ENCODE measurements at regions not wholly inside any gene's neighbourhood (a gene's known extent, or its start where the extent isn't known, plus 50 kb on each side); places are given as distances from the start of the nearest gene placed in this dataset.

DNA sequence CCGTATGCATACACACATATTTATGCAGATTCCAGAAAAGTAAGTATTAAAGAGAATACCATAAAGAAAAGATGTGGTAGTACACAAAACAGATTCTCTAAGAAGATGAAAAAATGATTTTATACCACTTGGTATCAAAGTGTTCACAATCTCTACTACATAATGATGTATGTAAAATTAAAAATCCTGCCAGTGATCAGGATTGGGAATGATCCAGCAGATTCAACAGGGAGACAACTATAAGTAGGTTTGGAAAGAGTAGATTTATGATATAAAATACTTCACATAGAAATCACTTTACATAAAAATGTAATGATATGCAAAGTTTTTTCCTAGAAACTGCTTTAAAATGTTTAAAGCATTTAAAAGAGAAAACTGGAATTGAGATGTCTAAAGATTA, 447.0 kb downstream of the CNTNAP4 start:
- no peak for DNase-seq (ENCODE audit: low spot score)

DNA sequence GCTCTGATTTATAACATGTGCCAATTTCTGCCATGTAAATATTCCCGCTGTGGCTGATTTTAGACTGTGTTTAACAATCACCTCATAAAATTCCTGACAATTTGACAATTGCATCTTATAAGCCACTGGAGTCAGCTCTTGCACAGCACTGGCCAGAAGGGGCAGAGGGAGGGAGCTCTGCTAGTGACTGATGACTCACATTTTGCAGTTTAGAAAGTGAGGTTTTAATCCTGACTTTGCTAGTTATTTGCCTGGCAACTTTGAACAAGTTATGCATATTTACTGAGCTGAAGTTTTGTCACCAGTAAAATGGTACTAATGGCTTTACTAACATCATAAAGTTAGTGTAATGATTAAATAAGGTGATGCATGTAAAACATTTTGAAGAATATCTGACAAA, 452.3 kb downstream of the CNTNAP4 start:
- DNase-seq (ENCODE audit: low spot score), result peak; percentile 16

GRCh38 chr16:76732894-76733293, 455.7 kb downstream of the CNTNAP4 start:
- DNase-seq (ENCODE audit: low spot score), result no peak

DNA sequence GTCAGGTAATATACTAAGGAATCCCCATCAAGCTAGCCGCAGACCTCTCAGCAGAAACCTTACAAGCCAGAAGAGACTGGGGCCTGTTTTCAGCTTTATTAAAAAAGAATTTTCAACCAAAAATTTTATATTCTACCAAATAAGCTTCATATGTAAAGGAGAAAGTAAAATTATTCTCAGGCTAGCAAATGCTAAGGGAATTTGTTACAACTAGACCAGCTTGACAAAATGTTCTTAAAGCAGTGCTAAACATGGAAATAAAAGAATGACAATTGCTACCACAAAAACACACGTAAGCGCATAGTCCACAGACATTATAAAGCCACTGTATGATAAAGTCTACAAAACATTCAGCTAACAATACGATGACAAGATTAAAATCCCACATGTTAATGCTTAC, 449.4 kb upstream of the MON1B start:
- DNase-seq (ENCODE audit: low spot score), result no peak

- peak; percentile 10 for DNase-seq (ENCODE audit: low spot score)
Observed at GRCh38 chr16:76748461-76749348, 442.3 kb upstream of the MON1B start.

DNA sequence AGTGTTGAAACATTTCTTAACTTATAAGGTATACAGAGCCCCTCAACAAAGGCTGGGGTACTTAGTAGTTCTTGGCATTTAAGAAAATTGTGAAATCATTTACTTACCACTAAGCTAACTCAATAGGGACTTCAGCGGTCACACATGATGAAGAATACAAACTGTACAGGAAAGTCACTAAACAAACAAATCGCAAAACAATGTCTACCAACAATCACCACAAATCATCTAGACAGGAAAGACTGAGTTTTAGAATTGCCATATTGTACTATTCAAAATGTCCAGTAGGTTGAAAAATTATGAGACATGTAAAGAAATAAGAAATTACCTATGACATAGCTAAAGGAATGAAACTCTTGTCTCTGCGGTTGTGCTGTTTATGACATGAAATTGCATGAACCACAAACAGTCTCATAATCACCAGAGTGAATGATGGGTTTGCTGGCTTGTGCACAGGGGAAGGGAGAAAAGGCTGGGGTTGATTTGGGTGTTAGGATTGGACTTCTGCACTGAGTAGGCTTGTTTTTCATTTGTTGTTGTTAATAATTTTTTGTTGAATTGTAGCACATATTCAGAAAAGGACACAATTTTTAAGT, 441.1 kb upstream of the MON1B start:
- peak; percentile 4 for DNase-seq (ENCODE audit: low spot score)

DNA sequence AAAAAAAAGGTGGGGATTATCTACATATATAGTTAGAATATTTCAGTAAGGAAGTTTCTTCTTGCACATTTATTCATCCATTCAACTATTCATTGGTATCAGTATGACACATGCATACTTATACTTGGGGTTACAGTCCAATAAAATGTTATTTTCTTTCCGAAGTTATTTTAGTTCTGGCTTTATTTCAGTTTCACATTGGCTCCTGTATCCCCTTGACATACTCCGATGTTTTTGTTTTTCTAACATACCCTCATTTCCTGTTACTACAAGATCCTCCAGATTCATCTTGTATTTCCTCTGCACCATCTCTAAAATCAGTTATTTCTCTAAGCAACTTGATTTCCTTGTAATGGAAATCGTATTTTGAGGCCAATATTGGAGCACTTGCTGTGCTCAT, 435.5 kb upstream of the MON1B start:
- DNase-seq (ENCODE audit: low spot score), result no peak

- peak; percentile 4 for DNase-seq (ENCODE audit: low spot score)
Observed at GRCh38 chr16:76756423-76756822, 434.6 kb upstream of the MON1B start.

- no peak for DNase-seq (ENCODE audit: low spot score)
Observed at GRCh38 chr16:76756951-76757350, 434.0 kb upstream of the MON1B start.

DNA sequence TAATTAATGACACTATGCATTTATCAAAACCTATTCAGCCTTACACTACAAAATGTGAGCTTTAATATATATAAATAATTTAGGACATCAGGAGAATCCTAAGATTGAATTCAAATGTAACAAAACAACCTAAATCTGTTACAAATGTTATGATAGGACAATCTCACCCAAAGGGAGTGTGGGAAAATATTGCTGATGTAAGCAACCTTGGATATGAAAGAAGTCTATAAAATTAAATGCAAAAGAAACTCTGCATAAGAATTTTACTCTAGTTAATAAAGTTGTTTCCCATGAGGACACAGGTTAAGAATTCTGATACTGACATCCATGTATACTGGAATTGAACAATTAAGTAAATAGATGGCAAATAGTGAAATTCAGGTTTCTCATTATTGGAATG, 424.5 kb upstream of the MON1B start:
- no peak for DNase-seq (ENCODE audit: low spot score)

DNA sequence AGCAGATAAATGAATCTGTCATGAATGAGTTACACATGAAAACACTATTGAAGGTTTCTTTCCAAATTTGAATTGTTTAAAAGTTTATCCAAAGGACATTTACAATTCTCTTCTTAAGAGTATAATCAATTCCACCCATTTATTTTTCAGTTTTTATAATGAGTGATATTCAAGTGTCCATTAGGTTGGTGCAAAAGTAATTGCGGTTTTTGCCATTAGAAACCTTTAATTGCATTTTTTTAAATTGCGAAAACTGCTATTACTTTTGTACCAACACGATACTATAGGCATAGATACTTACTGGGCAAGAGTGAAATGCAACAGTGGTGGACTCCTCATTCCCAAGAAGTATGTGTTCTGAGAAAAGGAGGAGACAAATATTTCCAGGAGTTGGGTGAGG, 422.7 kb upstream of the MON1B start:
- DNase-seq (ENCODE audit: low spot score), result no peak

DNA sequence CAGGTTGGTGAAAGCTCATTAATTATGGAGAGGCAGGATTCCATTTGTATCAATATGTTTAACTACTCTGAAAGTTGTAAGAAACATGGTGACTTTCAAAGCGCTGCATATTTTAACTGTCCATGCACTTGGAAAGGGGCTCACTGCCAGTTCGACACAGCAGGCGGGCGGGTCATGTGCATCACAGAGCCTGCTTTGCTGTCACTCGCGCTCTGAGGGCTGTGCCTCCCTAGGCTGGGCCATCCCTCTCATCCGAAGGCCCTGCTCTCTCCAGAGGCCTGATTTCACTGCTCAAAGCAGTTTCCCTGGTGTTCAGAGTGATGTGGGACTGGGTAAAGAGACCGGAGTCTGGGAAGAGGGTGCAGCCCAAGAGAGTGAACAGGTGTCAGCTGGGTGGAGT, 422.0 kb upstream of the MON1B start:
- DNase-seq (ENCODE audit: low spot score), result no peak

GRCh38 chr16:76771216-76771615, 419.8 kb upstream of the MON1B start:
- no peak for DNase-seq (ENCODE audit: low spot score)

- DNase-seq (ENCODE audit: low spot score), result no peak
Observed at GRCh38 chr16:76777721-76778465, 413.1 kb upstream of the MON1B start.

DNA sequence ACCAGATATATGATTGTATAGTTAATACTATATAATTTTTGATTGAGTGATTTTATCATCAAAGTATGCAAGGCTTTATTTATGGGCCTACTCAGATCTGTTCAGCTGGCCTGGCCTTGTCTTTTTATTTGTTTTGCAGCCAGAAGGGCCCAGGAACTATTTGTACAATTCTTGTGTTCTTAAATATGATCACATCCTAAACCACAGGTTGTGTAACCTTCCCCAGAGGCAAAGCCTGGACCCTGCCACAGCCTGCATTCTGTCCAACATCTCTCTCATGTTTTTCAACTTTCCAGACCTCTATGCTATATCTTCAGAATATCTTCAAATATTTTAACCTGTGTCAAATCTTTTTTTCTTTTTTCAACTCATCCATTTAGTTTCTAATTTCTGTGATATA, 410.4 kb upstream of the MON1B start:
- peak; percentile 13 for DNase-seq (ENCODE audit: low spot score)

- no peak for DNase-seq (ENCODE audit: low spot score)
Observed at GRCh38 chr16:76784530-76784929, 406.5 kb upstream of the MON1B start.

- DNase-seq (ENCODE audit: low spot score), result no peak
Observed at GRCh38 chr16:76787394-76787793, 403.6 kb upstream of the MON1B start.

DNA sequence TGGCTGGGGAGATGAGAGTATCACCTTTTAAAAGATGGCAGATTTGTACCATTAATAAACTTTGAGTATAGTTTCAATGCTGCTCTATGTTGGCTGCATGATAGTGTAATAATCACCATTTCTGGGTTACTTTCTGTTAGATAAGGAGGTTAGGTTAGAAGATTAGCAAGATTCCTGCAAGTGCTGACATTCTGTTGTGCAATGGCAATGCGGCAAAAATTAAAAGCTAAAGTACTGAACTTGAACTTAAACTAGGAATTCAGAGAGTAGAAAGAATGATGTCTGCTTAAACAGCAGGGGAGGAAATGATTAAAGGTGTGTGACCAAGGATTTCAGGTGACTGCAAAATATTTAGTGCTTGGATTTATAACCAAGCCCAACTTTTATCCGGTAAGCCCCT, 399.8 kb upstream of the MON1B start:
- DNase-seq (ENCODE audit: low spot score), result no peak

DNA sequence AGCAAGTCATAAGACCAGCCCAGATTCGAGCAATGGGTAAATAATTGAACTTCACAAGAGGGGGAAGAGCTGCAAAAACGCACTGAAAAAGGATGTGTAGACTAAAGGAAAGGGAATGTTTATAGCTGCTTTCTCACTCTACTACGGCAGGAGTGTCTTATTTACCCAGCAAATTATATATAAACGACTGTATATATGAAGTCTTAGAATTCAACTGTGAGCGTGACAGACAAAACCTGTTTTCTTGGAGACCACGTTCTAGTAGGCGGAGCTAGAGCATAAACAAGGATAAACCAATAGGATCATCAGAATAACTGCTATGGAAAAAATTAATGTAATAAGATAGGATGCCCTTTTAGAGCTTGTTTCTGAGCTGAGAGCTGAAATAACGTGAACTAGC, 394.6 kb upstream of the MON1B start:
- DNase-seq (ENCODE audit: low spot score), result no peak

GRCh38 chr16:76796978-76797377, 394.0 kb upstream of the MON1B start:
- DNase-seq (ENCODE audit: low spot score), result no peak

DNA sequence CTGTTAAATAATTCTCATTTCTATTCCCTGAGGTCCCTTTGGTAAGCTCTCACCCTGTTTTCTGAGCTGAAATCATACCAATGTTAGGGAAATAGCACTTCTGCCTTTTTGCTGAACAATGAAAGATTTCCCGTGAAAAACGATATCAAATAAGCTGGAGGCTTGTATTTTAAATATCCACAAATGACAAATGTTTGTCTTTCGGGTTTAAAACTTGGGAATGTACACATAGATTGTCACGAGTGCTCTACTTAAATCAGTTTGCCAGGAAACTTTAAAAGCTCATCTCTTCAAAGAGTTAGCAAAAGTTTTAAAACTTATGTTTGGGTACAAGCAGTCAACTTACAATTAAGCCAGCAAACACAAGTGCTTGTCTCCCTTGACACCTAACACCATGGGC, 393.5 kb upstream of the MON1B start:
- no peak for DNase-seq (ENCODE audit: low spot score)

GRCh38 chr16:76800196-76800595, 390.8 kb upstream of the MON1B start:
- DNase-seq (ENCODE audit: low spot score), result no peak

DNA sequence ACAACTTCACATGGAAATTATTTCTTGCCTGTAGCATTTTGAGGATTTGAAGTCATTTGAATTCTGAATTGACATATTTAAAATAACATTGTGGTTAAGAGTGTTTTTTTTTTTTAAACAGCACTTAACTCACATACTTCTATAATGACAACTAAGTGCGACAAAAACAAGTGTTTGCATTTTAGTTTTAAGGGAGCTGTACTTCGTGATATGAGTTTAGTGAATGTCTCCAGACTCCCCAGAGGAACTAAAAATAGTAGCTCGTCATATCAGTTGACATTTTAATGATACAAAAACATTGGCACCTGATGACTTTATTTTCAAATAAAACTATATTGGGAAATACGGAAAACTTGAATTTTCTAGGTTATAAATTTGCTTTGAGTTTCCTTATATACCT, 389.6 kb upstream of the MON1B start:
- DNase-seq (ENCODE audit: low spot score), result no peak

All from HuH-7 (cell line).